ENCODE measurements at regions not wholly inside any gene's neighbourhood (a gene's known extent, or its start where the extent isn't known, plus 50 kb on each side); places are given as distances from the start of the nearest gene placed in this dataset.

DNA sequence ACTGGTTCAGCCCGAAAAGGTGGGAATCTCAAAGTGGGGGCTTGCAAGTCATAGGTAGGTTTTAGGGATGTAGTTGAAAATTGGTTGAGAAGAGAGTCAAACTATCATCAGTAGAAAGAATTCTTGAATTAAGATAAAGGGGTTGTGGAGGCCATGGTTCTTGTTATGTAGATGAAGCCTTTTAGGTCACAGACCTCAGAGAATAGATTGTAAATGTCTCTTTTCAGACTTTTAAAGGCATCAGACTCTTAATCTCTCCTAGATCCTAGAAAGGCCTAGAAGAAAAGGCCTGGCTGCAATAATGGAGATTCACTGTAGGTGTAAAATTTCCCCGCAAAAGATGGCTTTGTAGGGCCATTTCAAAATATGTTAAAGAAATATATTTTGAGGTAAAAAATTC lies 96.4 kb downstream of the PSAT1 start:
- TF ChIP-seq POLR2A (IDR thresholded peaks at IDR 0.05): no peak
- TF ChIP-seq, protein P1, sequence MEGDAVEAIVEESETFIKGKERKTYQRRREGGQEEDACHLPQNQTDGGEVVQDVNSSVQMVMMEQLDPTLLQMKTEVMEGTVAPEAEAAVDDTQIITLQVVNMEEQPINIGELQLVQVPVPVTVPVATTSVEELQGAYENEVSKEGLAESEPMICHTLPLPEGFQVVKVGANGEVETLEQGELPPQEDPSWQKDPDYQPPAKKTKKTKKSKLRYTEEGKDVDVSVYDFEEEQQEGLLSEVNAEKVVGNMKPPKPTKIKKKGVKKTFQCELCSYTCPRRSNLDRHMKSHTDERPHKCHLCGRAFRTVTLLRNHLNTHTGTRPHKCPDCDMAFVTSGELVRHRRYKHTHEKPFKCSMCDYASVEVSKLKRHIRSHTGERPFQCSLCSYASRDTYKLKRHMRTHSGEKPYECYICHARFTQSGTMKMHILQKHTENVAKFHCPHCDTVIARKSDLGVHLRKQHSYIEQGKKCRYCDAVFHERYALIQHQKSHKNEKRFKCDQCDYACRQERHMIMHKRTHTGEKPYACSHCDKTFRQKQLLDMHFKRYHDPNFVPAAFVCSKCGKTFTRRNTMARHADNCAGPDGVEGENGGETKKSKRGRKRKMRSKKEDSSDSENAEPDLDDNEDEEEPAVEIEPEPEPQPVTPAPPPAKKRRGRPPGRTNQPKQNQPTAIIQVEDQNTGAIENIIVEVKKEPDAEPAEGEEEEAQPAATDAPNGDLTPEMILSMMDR (IDR thresholded peaks at IDR 0.05): no peak

All from breast epithelium (tissue), 3 donors.